Transverse colon (tissue), 4 donors: ENCODE measurements at regions not wholly inside any gene's neighbourhood (a gene's known extent, or its start where the extent isn't known, plus 50 kb on each side); places are given as distances from the start of the nearest gene placed in this dataset.
"Not testable (repeated sequence)": the region's sequence is repeated elsewhere in the genome, so short reads cannot be mapped to it uniquely, and the experiment has no call there.

ENCODE experiments used
- DNase-seq: peaks from one replicate; pipeline ENCODE4 v3.0.0-alpha.2; 2019
- H3K27ac ChIP-seq, 4 donors: fragments of 200-600 bp; sonication (generic); 2 replicates each; pipeline ENCODE4 v1.5.1; 2016 to 2018; ENCODE audit warnings: inconsistent platforms in 4 of 4
- H3K27me3 ChIP-seq: fragments of 200-600 bp; sonication (generic); 2 replicates; pipeline ENCODE4 v1.5.1; 2017; ENCODE audit warnings: inconsistent platforms
- H3K36me3 ChIP-seq, 4 donors: fragments of 200-600 bp; sonication (generic); 2 replicates each; pipeline ENCODE4 v1.5.1; 2017 to 2019; ENCODE audit warnings: inconsistent platforms in 4 of 4
- H3K4me1 ChIP-seq, 4 donors: fragments of 200-600 bp; sonication (generic); 2 replicates each; pipeline ENCODE4 v1.5.1; 2017 to 2020; ENCODE audit warnings: inconsistent platforms in 4 of 4
- H3K4me3 ChIP-seq, 4 donors: fragments of 200-600 bp; sonication (generic); 1 replicate in 1 of 4; 2 replicates in 3 of 4; pipeline versions ENCODE4 v1.5.1 to v1.6.1; 2017 to 2019; ENCODE audit warnings: inconsistent platforms in 4 of 4
- H3K9me3 ChIP-seq, 2 donors: fragments of 200-600 bp; sonication (generic); 2 replicates each; pipeline ENCODE4 v1.5.1; 2017 to 2019; ENCODE audit warnings: inconsistent platforms in 2 of 2
- CTCF ChIP-seq, 5 experiments: fragments of 200-600 bp in 3 of 5; fragments of 450-650 bp in 2 of 5; sonication (generic) in 3 of 5; IDR thresholded peaks; 1 replicate in 2 of 5; 2 replicates in 3 of 5; pipeline ENCODE4 v1.5.1; 2016 to 2017; ENCODE audit warnings: antibody characterized with exemption in 5 of 5, inconsistent platforms in 3 of 5, mild to moderate bottlenecking in 2 of 5, moderate library complexity in 1 of 5
- EP300 ChIP-seq: sonication (generic); formaldehyde crosslinking; IDR thresholded peaks from one replicate; pipeline ENCODE4 v1.6.1; 2017; ENCODE audit warnings: antibody characterized with exemption, low read depth
- POLR2A ChIP-seq: fragments of 450-650 bp; IDR thresholded peaks from one replicate; pipeline ENCODE4 v1.6.1; 2016; ENCODE audit warnings: antibody characterized with exemption, mild to moderate bottlenecking, moderate library complexity
- POLR2AphosphoS5 ChIP-seq, 3 donors: sonication (generic); formaldehyde crosslinking; IDR thresholded peaks; one replicate each; pipeline ENCODE4 v1.6.1; 2016; ENCODE audit warnings: antibody characterized with exemption in 3 of 3
- WGBS, 2 donors: methylation state at CpG; one replicate each; pipeline ENCODE4 v1.1.5; 2018; ENCODE audit warnings: low coverage in 1 of 2; 5-methylcytosine and 5-hydroxymethylcytosine counted together
- in situ Hi-C, 4 donors: fragments of 200-750 bp; cut with MboI; loops; one replicate each; pipeline versions ENCODE4 v1.15.0 to v1.15.1; 2017; ENCODE audit warnings: low sequenced_read_pairs in 3 of 4, low pct_ligation_motif_present in 1 of 4, low pct_unique_long_range_greater_than_20kb in 1 of 4
- intact Hi-C: fragments of 100-400 bp; cut with DNase I; formaldehyde crosslinking; loops from one replicate; pipeline ENCODE4 v1.15.1; 2023; ENCODE audit warnings: low total_unique reads

- no peaks in the 10 kb centered on the region for H3K36me3 ChIP-seq
- intact Hi-C loops (no loop called here), in situ Hi-C loops (loop anchor here in 2 of 4 donors (25.0 kb wide), 3 partner anchors 190 to 635 kb away; no protein-coding TSS in a partner anchor)
- TF ChIP-seq POLR2AphosphoS5 (IDR thresholded peaks at IDR 0.05): no peak
- TF ChIP-seq EP300: no peak
- no peak for TF ChIP-seq POLR2A
- TF ChIP-seq CTCF (IDR thresholded peaks at IDR 0.05): no peak
- H3K27ac ChIP-seq: no peak overlapping the region
- H3K9me3 ChIP-seq: no peaks in the 10 kb centered on the region
- H3K4me1 ChIP-seq: no peaks in the 10 kb centered on the region
- H3K4me3 ChIP-seq: no peak overlapping the region
- no peak for DNase-seq
- no peaks in the 10 kb centered on the region for H3K27me3 ChIP-seq
- WGBS, 2 donors: 91 to 100% methylated on average over 7 to 9 of the region's 9 CpGs
Measured at GRCh38 chr6:776951-777350, 84.0 kb upstream of the EXOC2 start.

- intact Hi-C loops: no loop called here
- Histone ChIP-seq H3K27me3 (no peaks in the 10 kb centered on the region), H3K9me3 (no peaks in the 10 kb centered on the region), H3K27ac (no peak overlapping the region), H3K36me3 (no peaks in the 10 kb centered on the region), H3K4me1 (no peaks in the 10 kb centered on the region), H3K4me3 (no peak overlapping the region)
- in situ Hi-C loops: loop anchor here in 2 of 4 donors (25.0 kb wide), 3 partner anchors 189 to 636 kb away; no protein-coding TSS in a partner anchor
- 47 to 59% methylated on average over 3 of the region's 3 CpGs for WGBS, 2 donors
- TF ChIP-seq POLR2AphosphoS5 (IDR thresholded peaks at IDR 0.05) (no peak), POLR2A (no peak), CTCF (IDR thresholded peaks at IDR 0.05) (no peak), EP300 (no peak)
- DNase-seq: no peak
Measured at GRCh38 chr6:776528-776931, 83.6 kb upstream of the EXOC2 start.

GRCh38 chr6:775863-776262, 82.9 kb upstream of the EXOC2 start:
- Histone ChIP-seq H3K36me3 (no peaks in the 10 kb centered on the region), H3K9me3 (no peaks in the 10 kb centered on the region), H3K27ac (no peak overlapping the region), H3K4me1 (no peaks in the 10 kb centered on the region), H3K27me3 (no peaks in the 10 kb centered on the region), H3K4me3 (no peak overlapping the region)
- in situ Hi-C loops: loop anchor here in 2 of 4 donors (25.0 kb wide), 3 partner anchors 189 to 636 kb away; no protein-coding TSS in a partner anchor
- no peak for DNase-seq
- intact Hi-C loops: no loop called here
- TF ChIP-seq EP300 (no peak), CTCF (IDR thresholded peaks at IDR 0.05) (no peak), POLR2AphosphoS5 (IDR thresholded peaks at IDR 0.05) (no peak), POLR2A (no peak)
- WGBS, 2 donors: 48% methylated on average over 5 of the region's 5 CpGs; no CpG with 5 or more reads in 1 of the 2 donors

- DNase-seq, in situ Hi-C loops, H3K4me1 ChIP-seq, H3K36me3 ChIP-seq, H3K27me3 ChIP-seq, intact Hi-C loops, H3K9me3 ChIP-seq, H3K27ac ChIP-seq, H3K4me3 ChIP-seq: not testable (repeated sequence)
Measured at GRCh38 chr6:771683-772082, 78.7 kb upstream of the EXOC2 start.

- Histone ChIP-seq H3K4me3 (no peak overlapping the region), H3K4me1 (no peaks in the 10 kb centered on the region), H3K27me3 (peaks cover 20% of the 10 kb centered on the region), H3K9me3 (no peaks in the 10 kb centered on the region), H3K27ac (no peak overlapping the region), H3K36me3 (no peaks in the 10 kb centered on the region)
- 82 to 84% methylated on average over 4 of the region's 4 CpGs for WGBS, 2 donors
- intact Hi-C loops: no loop called here
- no peak for DNase-seq
- in situ Hi-C loops: no loop called here
- TF ChIP-seq CTCF (IDR thresholded peaks at IDR 0.05) (no peak), EP300 (no peak), POLR2AphosphoS5 (IDR thresholded peaks at IDR 0.05) (no peak), POLR2A (no peak)
Measured at GRCh38 chr6:767755-768512, 75.0 kb upstream of the EXOC2 start.
